Lower leg skin (tissue), 3 donors: ENCODE measurements at regions not wholly inside any gene's neighbourhood (a gene's known extent, or its start where the extent isn't known, plus 50 kb on each side); places are given as distances from the start of the nearest gene placed in this dataset.

Experiments
- POLR2A ChIP-seq, 2 donors: fragments of 450-650 bp; IDR thresholded peaks; one replicate each; pipeline ENCODE4 v1.6.1; 2016 to 2017; ENCODE audit warnings: antibody characterized with exemption in 2 of 2, mild to moderate bottlenecking in 1 of 2, moderate library complexity in 1 of 2
- TF ChIP-seq, protein P1 (sequence below), 3 donors: fragments of 450-650 bp; IDR thresholded peaks; one replicate each; pipeline ENCODE4 v1.5.1; 2016; ENCODE audit warnings: antibody characterized with exemption in 3 of 3, mild to moderate bottlenecking in 3 of 3, moderate library complexity in 2 of 3

DNA sequence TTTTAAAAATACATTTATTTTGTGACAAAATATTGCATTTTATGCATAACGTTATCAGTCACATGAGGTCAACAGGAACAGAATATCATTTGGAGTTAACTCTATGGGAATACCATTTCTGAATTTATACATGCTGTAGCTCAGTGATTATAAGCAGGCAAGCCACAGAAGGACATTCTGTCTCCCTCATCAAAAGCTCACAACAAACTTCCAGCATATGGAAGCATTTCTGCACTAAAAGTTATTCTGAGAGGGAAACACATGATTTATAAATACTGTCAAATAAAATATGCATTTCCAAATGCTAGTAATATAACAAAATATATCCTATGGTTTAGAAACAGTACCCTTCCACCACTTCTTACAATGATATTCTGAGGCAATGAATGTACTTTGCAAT lies 854.1 kb upstream of the B3GALT2 start:
- TF ChIP-seq, protein P1, sequence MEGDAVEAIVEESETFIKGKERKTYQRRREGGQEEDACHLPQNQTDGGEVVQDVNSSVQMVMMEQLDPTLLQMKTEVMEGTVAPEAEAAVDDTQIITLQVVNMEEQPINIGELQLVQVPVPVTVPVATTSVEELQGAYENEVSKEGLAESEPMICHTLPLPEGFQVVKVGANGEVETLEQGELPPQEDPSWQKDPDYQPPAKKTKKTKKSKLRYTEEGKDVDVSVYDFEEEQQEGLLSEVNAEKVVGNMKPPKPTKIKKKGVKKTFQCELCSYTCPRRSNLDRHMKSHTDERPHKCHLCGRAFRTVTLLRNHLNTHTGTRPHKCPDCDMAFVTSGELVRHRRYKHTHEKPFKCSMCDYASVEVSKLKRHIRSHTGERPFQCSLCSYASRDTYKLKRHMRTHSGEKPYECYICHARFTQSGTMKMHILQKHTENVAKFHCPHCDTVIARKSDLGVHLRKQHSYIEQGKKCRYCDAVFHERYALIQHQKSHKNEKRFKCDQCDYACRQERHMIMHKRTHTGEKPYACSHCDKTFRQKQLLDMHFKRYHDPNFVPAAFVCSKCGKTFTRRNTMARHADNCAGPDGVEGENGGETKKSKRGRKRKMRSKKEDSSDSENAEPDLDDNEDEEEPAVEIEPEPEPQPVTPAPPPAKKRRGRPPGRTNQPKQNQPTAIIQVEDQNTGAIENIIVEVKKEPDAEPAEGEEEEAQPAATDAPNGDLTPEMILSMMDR (IDR thresholded peaks at IDR 0.05), result no peak
- TF ChIP-seq POLR2A (IDR thresholded peaks at IDR 0.05), result no peak
